ENCODE measurements at regions not wholly inside any gene's neighbourhood (a gene's known extent, or its start where the extent isn't known, plus 50 kb on each side); places are given as distances from the start of the nearest gene placed in this dataset.
A peak's percentile ranks its signal among the peaks of the same experiment; 100 is the strongest.

DNA sequence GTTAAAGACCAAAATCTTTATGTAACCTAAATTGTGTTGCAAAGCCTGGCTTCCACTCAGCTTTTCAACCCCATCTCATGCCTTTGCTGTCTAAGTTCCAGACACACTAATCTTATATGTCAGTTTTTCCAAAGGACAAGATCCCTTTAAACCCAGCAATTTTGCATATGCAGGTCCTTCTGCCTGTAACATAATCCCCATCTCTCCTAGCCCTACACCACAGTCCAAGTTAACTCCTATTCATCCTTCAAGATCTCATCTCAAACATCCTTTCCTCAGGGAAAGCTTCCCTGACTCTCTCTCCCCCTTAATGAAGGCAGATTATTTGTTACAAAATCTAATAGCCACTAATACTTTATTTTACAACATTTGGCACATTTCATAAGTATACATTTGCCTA lies 366.3 kb downstream of the PLPP3 start:
- no peak for DNase-seq (ENCODE audit: low read depth)
- no peak overlapping the region for H3K4me3 ChIP-seq (ENCODE audit: low read depth, low read length)
- TF ChIP-seq, protein P1, sequence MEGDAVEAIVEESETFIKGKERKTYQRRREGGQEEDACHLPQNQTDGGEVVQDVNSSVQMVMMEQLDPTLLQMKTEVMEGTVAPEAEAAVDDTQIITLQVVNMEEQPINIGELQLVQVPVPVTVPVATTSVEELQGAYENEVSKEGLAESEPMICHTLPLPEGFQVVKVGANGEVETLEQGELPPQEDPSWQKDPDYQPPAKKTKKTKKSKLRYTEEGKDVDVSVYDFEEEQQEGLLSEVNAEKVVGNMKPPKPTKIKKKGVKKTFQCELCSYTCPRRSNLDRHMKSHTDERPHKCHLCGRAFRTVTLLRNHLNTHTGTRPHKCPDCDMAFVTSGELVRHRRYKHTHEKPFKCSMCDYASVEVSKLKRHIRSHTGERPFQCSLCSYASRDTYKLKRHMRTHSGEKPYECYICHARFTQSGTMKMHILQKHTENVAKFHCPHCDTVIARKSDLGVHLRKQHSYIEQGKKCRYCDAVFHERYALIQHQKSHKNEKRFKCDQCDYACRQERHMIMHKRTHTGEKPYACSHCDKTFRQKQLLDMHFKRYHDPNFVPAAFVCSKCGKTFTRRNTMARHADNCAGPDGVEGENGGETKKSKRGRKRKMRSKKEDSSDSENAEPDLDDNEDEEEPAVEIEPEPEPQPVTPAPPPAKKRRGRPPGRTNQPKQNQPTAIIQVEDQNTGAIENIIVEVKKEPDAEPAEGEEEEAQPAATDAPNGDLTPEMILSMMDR (IDR thresholded peaks at IDR 0.05; ENCODE audit: insufficient read depth, low read length) = no peak

DNA sequence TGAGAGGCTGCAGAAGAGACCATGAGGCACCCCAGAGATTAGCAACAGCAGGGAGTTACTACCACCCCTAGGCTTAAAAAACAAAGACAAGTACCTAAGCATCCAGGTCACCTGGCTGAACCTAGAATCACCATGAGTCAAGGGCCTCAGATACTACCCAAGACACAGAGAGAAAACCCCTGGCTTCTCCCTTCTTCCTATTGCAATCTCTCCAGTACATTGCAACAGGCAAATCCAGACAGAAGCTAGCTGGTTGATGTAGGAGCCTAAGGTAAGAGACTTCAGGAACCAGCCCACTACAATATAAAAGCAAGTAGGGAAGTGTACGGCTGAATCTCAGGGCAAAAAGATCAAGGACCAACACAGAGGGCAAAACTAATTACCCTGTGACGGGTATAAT lies 367.2 kb downstream of the PLPP3 start:
- H3K4me3 ChIP-seq (ENCODE audit: low read depth, low read length) = no peak overlapping the region
- no peak for DNase-seq (ENCODE audit: low read depth)
- TF ChIP-seq, protein P1 (IDR thresholded peaks at IDR 0.05; ENCODE audit: insufficient read depth, low read length) = no peak

DNA sequence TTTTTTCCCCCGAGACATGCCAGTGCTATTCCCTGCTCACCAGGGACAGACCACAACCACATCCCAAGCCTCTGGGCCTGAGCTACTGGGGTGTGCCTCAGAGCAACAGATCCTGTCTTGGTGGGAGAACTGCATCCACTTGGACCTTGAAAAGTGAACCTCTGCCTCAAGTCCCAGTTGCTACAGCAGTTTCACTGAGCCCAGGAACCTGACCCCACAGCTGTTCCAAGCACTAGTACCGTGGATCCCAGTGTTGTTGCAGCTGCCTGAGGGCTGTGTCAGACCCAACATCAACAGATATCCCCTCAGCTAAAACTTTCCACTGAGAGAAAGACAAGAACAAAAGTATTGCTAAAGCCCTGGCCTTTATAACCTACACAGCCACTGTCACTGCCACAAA lies 373.0 kb downstream of the PLPP3 start:
- no peak for DNase-seq (ENCODE audit: low read depth)
- TF ChIP-seq, protein P1 (IDR thresholded peaks at IDR 0.05; ENCODE audit: insufficient read depth, low read length) = no peak
- H3K4me3 ChIP-seq (ENCODE audit: low read depth, low read length) = no peak overlapping the region

DNA sequence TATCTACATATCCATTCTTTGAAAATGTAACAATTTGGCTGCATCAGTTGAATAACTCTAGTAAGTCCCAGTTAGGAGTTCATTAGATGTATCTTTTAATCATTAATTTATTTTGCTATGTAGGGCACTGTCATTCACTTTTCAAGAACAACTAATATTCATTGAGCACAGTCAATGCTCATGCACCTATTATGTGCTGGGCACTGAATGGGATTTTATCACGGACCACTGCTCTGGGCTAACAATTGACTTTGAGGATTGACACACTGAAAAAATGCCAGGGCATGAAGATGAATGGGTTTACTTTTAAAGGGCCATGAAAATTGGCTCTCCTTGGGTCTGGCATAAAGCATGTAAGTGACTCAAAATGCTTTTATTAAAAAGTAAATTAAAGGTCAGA lies 375.2 kb downstream of the PLPP3 start:
- no peak for DNase-seq (ENCODE audit: low read depth)
- TF ChIP-seq, protein P1 (IDR thresholded peaks at IDR 0.05; ENCODE audit: insufficient read depth, low read length) = no peak
- H3K4me3 ChIP-seq (ENCODE audit: low read depth, low read length) = no peak overlapping the region

DNA sequence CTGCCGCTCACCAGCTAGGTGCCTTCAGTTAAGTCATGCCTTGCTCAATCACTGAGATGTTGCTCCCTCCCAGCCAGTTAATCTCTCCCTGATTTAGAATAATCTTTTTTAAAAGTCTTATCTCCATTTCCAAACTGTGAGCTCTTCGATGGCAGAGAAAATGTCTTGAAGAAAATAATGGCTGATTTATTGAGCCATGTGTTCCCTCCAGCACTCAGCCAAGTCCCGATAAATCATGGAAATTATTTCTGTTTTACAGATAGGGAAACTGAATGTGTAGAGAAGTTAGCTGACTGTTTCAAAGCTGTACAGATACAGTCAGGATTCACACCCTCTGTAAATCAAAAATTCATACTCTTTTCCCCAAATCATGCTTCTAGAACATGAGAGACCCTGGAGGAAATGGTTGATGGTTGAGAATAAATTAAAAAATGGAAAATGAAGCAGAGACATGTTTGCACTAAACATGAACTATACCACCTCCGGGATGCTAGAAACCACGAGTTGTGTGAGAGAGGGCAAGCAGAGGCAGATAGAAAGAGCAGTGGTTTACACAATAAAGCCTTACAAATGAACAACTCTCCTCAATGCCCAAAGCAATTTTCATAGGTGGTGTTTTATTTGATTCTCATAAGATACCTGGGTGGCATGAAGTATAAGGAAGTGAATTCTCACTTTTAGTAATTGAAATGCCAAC lies 376.4 kb downstream of the PLPP3 start:
- peak; percentile 65 for DNase-seq (ENCODE audit: low read depth)
- H3K4me3 ChIP-seq (ENCODE audit: low read depth, low read length) = no peak overlapping the region
- TF ChIP-seq, protein P1 (IDR thresholded peaks at IDR 0.05; ENCODE audit: insufficient read depth, low read length) = no peak

DNA sequence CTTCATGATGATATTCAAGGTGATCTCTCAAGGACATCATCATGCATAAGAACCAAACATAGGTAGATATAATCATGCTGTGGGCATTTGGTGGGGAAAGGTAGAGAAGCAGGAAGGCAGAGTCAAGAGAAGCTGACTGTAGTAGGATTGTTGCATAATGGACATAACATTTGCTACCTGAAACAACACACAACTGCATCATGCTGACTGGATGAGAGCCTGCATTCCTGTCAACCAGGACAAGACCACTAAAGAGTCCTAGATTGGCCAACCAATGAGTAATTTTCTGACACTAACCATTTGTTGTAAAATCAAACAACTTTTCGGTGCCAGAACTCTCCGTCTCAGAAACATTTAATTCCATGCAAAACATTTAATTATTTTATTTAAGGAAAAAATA lies 377.2 kb downstream of the PLPP3 start:
- H3K4me3 ChIP-seq (ENCODE audit: low read depth, low read length) = no peak overlapping the region
- no peak for DNase-seq (ENCODE audit: low read depth)
- TF ChIP-seq, protein P1 (IDR thresholded peaks at IDR 0.05; ENCODE audit: insufficient read depth, low read length) = no peak

DNA sequence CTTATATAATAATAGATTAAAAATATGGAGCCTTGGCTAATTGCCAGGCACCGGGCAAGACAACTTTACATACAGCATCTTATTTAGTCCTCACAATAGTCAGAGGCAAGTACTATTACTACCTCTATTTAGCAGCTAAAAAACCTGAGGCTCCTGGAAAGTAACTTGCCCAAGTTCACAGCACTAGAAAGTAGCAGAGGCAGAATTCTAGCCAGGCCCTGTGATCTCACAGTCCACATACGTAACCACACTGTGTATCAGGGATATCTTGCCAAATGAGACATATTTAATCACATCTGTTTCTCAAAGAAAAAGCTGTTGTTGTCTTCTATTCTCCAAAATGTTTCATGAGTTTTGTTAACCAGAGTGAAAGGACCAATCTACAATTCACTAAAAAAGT lies 378.5 kb downstream of the PLPP3 start:
- peak; percentile 40 for DNase-seq (ENCODE audit: low read depth)
- TF ChIP-seq, protein P1 (IDR thresholded peaks at IDR 0.05; ENCODE audit: insufficient read depth, low read length) = no peak
- H3K4me3 ChIP-seq (ENCODE audit: low read depth, low read length) = no peak overlapping the region
